ENCODE measurements at regions not wholly inside any gene's neighbourhood (a gene's known extent, or its start where the extent isn't known, plus 50 kb on each side); places are given as distances from the start of the nearest gene placed in this dataset.

DNA sequence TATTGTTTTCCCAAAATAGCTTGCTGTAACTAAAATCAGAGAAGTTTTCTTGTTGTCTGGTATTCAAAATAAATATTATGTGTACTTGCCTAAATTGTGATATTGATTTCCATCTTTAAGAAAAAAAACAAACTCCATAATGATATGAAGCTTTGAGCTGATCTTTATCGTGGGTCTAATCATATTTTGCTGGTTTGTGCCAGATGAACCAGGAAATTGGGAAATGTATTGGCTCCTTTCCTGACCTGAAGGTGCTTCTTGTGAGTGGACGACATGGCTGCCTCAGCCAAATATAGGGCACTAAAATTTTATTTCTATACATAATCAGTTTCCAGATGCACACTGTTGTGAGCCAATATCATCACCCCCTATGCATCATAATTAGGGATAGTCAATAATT, 113.3 kb downstream of the DIPK2A start:
- no peak for DNase-seq

DNA sequence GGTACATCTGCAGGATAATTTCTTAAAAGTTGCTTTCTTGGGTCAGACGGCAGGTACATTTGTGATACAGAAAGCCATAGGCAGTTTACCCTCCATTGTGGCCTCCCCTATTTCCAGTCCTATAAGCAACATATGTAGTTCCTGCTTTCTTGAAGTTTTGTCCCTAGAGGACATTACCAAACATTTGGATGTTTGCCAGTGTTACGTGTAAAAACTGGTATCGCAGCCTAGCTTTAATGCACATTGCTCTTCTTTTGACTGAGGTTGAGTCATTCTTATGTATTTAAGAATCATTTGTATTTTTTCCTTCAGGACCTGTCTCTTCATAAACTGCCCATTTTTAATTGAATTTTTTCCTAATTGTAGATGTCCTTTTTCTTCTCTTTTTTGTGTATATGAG, 114.3 kb downstream of the DIPK2A start:
- no peak for DNase-seq

DNA sequence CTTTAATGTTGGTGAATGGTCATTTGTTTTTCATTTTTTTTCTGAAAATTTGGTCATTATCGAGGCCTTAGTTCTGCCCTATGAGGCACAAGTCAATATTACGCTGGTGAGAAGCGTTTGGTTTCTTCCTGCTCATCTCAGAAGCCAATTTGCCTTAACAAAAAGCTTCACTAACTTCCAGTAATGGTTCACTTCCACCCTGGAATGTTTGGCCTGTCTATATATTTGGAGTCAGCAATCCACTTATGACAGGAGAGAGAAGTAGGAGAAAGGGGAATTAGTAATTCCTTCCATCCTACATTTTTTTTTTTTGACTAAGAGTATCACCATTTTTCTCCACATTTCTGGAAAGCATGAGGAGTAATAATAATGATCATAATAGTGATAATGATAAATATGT, 124.4 kb downstream of the DIPK2A start:
- DNase-seq = no peak

GRCh38 chr3:144097163-144097562, 125.5 kb downstream of the DIPK2A start:
- DNase-seq = no peak

- no peak for DNase-seq
Measured at GRCh38 chr3:144098691-144099090, 127.1 kb downstream of the DIPK2A start.

- DNase-seq = no peak
Measured at GRCh38 chr3:144102421-144102820, 130.8 kb downstream of the DIPK2A start.

- no peak for DNase-seq
Measured at GRCh38 chr3:144104186-144104585, 132.6 kb downstream of the DIPK2A start.

GRCh38 chr3:144104679-144105078, 133.1 kb downstream of the DIPK2A start:
- DNase-seq = no peak

GRCh38 chr3:144105542-144105941, 133.9 kb downstream of the DIPK2A start:
- no peak for DNase-seq

- no peak for DNase-seq
Measured at GRCh38 chr3:144106970-144107369, 135.3 kb downstream of the DIPK2A start.

GRCh38 chr3:144107923-144108322, 136.3 kb downstream of the DIPK2A start:
- no peak for DNase-seq

GRCh38 chr3:144109944-144110343, 138.3 kb downstream of the DIPK2A start:
- DNase-seq = no peak

DNA sequence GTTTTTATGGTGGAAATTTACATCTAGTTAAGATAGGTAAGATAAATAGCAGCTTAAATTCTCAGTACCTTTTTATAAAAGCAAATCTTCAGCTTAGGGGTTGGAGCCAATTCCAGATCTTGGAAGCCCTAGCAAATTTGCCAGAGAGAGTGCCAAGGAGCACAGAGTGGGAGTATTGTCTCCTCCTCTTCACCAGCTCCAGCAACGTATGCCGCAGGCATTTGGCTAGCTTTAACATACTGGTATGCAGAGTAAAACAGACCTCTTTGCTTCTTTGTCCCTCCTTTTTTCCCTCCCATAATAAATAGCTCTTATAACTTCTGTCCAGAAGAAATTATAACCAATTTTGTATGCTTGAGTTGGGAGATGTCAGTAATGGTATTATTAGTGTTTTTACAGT, 140.4 kb downstream of the DIPK2A start:
- DNase-seq = no peak

GRCh38 chr3:144112437-144112836, 140.8 kb downstream of the DIPK2A start:
- no peak for DNase-seq

GRCh38 chr3:144114767-144115166, 143.1 kb downstream of the DIPK2A start:
- DNase-seq = no peak

GRCh38 chr3:144119633-144120032, 148.0 kb downstream of the DIPK2A start:
- no peak for DNase-seq

DNA sequence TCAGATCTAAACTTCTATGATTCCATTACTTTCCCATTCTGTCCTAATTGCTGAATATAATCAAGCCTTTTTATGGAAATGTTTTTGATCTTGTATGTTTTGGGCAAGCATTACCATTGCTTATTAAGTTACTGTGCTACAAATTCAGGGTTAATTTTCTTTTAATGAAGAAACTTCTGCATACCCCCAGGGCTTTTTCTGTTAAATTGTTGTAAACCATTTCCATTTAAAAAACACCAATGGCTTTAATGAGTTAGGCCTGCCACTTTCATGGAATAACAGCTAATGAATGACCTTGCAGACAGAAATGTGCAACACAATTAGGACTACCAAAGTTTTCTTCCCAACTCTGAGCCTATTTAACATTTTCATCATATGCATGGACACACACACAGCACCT, 150.0 kb downstream of the DIPK2A start:
- DNase-seq = no peak

- no peak for DNase-seq
Measured at GRCh38 chr3:144127014-144127413, 155.4 kb downstream of the DIPK2A start.

GRCh38 chr3:144127700-144128099, 156.1 kb downstream of the DIPK2A start:
- no peak for DNase-seq

DNA sequence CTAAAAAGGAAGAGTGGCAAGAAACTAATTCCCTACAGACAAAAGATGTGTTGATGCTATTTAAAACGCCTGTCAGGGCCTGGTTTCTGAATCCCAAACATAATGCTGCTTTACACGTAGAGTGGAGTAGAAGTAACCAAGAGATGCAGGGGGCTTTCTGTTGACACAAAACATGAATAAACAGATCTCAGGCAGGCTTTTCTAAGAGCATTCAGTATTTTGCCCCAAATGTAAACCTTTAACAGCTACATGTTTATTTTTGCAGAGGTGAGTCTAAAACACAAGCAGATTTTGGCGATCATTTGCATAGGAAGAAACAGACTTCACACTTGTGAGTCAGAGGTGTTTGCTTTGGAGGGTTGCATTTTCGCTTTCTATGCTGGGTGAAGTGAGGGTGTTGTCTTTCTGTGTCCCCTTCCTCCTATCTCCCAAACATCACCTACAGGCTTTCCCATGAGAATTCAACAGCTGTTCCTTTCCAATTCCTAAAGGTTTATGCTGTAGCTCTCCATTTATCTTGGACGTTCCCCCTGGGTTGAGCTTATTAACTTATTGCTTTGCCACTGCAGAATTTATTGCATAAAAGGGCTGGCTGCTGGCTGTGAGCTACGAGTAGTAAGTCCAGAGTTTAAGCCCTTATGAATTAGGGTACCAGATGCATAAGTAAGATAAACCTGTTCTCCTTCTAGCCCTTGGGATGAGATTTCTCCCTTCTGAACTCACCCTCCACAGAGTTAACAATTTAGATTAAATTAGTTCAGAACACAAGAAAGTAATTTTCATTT, 156.7 kb downstream of the DIPK2A start:
- no peak for DNase-seq

- no peak for DNase-seq
Measured at GRCh38 chr3:144129536-144130214, 158.1 kb downstream of the DIPK2A start.

- DNase-seq = no peak
Measured at GRCh38 chr3:144141074-144141473, 169.5 kb downstream of the DIPK2A start.

GRCh38 chr3:144141496-144141895, 169.9 kb downstream of the DIPK2A start:
- no peak for DNase-seq

- no peak for DNase-seq
Measured at GRCh38 chr3:144142151-144142840, 170.7 kb downstream of the DIPK2A start.
